NB4 (cell line): ENCODE measurements at regions not wholly inside any gene's neighbourhood (a gene's known extent, or its start where the extent isn't known, plus 50 kb on each side); places are given as distances from the start of the nearest gene placed in this dataset.

ENCODE experiments used
- CTCF ChIP-seq: IDR thresholded peaks from one replicate; pipeline ENCODE4 v1.5.1; 2012; ENCODE audit warnings: low read depth, low read length
- MAX ChIP-seq: IDR thresholded peaks from 2 replicates; pipeline ENCODE4 v1.6.1; 2011; ENCODE audit warnings: low read depth, low read length
- MYC ChIP-seq: IDR thresholded peaks from 2 replicates; pipeline ENCODE4 v1.6.1; 2011; ENCODE audit warnings: low read depth, low read length
- POLR2A ChIP-seq: IDR thresholded peaks from 2 replicates; pipeline ENCODE4 v1.6.1; 2011; ENCODE audit warnings: mild to moderate bottlenecking; ENCODE audit not compliant: insufficient read length; ENCODE audit errors: extremely low read depth

GRCh38 chr12:123041042-123041531, 60.6 kb downstream of the ARL6IP4 start:
- TF ChIP-seq CTCF: no peak
- TF ChIP-seq MAX: no peak
- TF ChIP-seq POLR2A: no peak
- TF ChIP-seq MYC: no peak
